ENCODE measurements at regions not wholly inside any gene's neighbourhood (a gene's known extent, or its start where the extent isn't known, plus 50 kb on each side); places are given as distances from the start of the nearest gene placed in this dataset.
A peak's percentile ranks its signal among the peaks of the same experiment; 100 is the strongest.

DNA sequence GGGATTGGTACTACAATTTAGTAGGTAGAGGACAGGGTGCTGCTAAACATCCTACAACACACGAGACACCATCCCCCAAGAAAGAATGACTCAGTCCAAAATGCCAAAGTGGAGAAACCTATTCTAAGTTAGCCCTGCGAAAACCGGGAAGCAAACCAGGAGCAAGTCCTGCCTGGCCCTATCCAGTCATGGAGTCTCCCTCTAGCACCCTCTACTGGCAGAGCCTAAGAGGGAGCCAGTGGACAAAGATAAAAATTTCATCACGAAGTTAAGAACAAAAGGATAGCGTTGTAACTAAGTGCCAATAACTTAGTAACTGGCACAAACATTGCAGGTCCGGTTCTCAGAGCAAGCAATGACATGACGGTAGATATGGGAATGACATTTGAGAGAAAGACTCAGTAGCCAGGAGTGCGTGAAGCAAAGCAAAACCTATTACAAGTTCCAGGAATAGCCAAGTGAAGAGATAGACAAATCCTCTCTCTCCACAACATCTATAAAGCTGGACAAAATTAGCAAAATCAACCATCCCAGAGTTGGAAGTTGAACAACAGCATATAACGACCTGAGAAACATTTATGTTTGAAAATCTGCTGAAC is 383.5 kb downstream of the OMA1 start:
- TF ChIP-seq CTCF (IDR thresholded peaks at IDR 0.05 in 2 of 3, conservative IDR thresholded peaks at IDR 0.05 in 1 of 3; ENCODE audit: borderline replicate concordance in 1 of 3, insufficient read depth in 1 of 3, low read depth in 2 of 3, low read length in 2 of 3) (peak; percentile 23 to 92 (median 91); a peak in 4 of 6 replicates), SIN3A (IDR thresholded peaks at IDR 0.05; ENCODE audit: low read depth) (no peak), RAD21 (IDR thresholded peaks at IDR 0.05; ENCODE audit: low read depth) (peak; percentile 59), YY1 (IDR thresholded peaks at IDR 0.05; ENCODE audit: extremely low read depth, insufficient replicate concordance, low read depth, low read length) (no peak), ELF1 (IDR thresholded peaks at IDR 0.05; ENCODE audit: borderline replicate concordance, low read depth) (no peak), EZH2 (IDR thresholded peaks at IDR 0.05) (no peak)
